Heart right ventricle (tissue), 16 donors: ENCODE measurements at regions not wholly inside any gene's neighbourhood (a gene's known extent, or its start where the extent isn't known, plus 50 kb on each side); places are given as distances from the start of the nearest gene placed in this dataset.

Experiments used
- ATAC-seq, 8 donors: fragments of 200-7000 bp; cut with Tn5 transposase; one replicate each; pipeline ENCODE4 v1.9.1; 2020; ENCODE audit warnings: mild to moderate bottlenecking in 8 of 8, moderate library complexity in 8 of 8, moderate number of reproducible peaks in 1 of 8
- DNase-seq, 2 donors: peaks; one replicate each; pipeline ENCODE4 v3.0.0-alpha.2; 2020
- H3K27ac ChIP-seq, 10 donors: fragments of 200-600 bp; sonication (generic) in 2 of 10; one replicate each; pipeline versions ENCODE4 v1.5.0 to v1.8.0; 2020 to 2022; ENCODE audit warnings: mild to moderate bottlenecking in 3 of 10
- H3K27me3 ChIP-seq, 7 donors: fragments of 200-600 bp; one replicate each; pipeline ENCODE4 v1.8.0; 2021 to 2022; ENCODE audit warnings: mild to moderate bottlenecking in 2 of 7
- H3K36me3 ChIP-seq, 9 donors: fragments of 200-600 bp; sonication (generic) in 1 of 9; one replicate each; pipeline versions ENCODE4 v1.5.0 to v1.8.0; 2020 to 2022; ENCODE audit warnings: mild to moderate bottlenecking in 2 of 9
- H3K4me1 ChIP-seq, 9 donors: fragments of 200-600 bp; sonication (generic) in 1 of 9; one replicate each; pipeline versions ENCODE4 v1.5.0 to v1.8.0; 2020 to 2022; ENCODE audit warnings: mild to moderate bottlenecking in 4 of 9
- H3K4me3 ChIP-seq, 10 donors: fragments of 200-600 bp; sonication (generic) in 2 of 10; one replicate each; pipeline versions ENCODE4 v1.5.0 to v1.8.0; 2020 to 2022; ENCODE audit warnings: mild to moderate bottlenecking in 7 of 10, moderate library complexity in 2 of 10
- H3K9me3 ChIP-seq, 11 donors: fragments of 200-600 bp in 10 of 11; sonication (generic) in 2 of 11; one replicate each; pipeline versions ENCODE4 v1.5.0 to v1.8.0; 2013 to 2022; ENCODE audit warnings: mild to moderate bottlenecking in 2 of 11, control low read depth in 1 of 11, moderate library complexity in 1 of 11
- CTCF ChIP-seq, 9 donors: fragments of 200-600 bp; sonication (generic) in 2 of 9; IDR thresholded peaks; one replicate each; pipeline versions ENCODE4 v1.5.0 to v1.8.0; 2021 to 2022; ENCODE audit warnings: antibody characterized with exemption in 9 of 9, mild to moderate bottlenecking in 5 of 9, moderate library complexity in 1 of 9
- WGBS, 2 donors: extraction: QIAGEN DNeasy Blood & Tissue Kit; methylation state at CpG; one replicate each; pipeline ENCODE4 v1.1.7; 2013; ENCODE audit warnings: inconsistent platforms in 1 of 2; 5-methylcytosine and 5-hydroxymethylcytosine counted together
- intact Hi-C, 10 donors: fragments of 100-400 bp; cut with DNase I; formaldehyde crosslinking; loops; one replicate each; pipeline versions ENCODE4 v1.11.1 to v1.14.2; 2022
- donor health status: Arrhythmogenic right ventricular cardiomyopathy.
- donor health status: ischemic (EF 13 %, LVEDD 7.1; RV severe dilation, severe dysfunction).
- donor health status: healthy with polysubstance abuse.
- donor health status: DM: no; HTN: yes; CAD: no.
- donor health status: DM: no; HTN: no; CAD: no.
- donor health status: ischemic (EF 25% LVEDD 6.9; RV normal size, moderate dysfunction).
- donor health status: ischemic (EF 25% LVEDD 5.7; RV mildly dilated, moderate dysfunction).
- donor health status: healthy.
- donor health status: DM: yes; HTN: yes; CAD: no.
- donor health status: Ischemic cardiomyopathy.
- donor health status: ischemic (EF 35%, LVEDD 5.7; RV mildly dilated, moderate dysfunction).
- donor health status: nonischemic (EF 11% LVEDD 7.7; RV severe dilation, severe dysfunction).
- donor health status: DM: yes; HTN: yes; CAD: no.
- donor health status: PGD.
- donor health status: ischemic (EF 29% LVEDD 5.4; RV normal size, mild dysfunction).
- donor health status: nonischemic (EF 23%, LVEDD 6.1; RV moderate dilation, normal function).

- TF ChIP-seq CTCF (IDR thresholded peaks at IDR 0.05): no peak
- intact Hi-C loops: no loop called here
- Histone ChIP-seq H3K27ac (no peak overlapping the region), H3K36me3 (no peaks in the 10 kb centered on the region), H3K4me1 (peaks cover 0 to 37% (median 0%) of the 10 kb centered on the region in 9 donors), H3K9me3 (no peaks in the 10 kb centered on the region), H3K27me3 (no peaks in the 10 kb centered on the region), H3K4me3 (no peak overlapping the region)
- 60% methylated on average over 9 of the region's 9 CpGs for WGBS, 2 donors
- peak in 2 of 8 donors; percentile 11 to 25 for ATAC-seq
- DNase-seq: no peak
Observed at GRCh38 chr6:146876271-146877151, 277.7 kb downstream of the ADGB start.

GRCh38 chr6:146878168-146878951 lies 279.6 kb downstream of the ADGB start:
- ATAC-seq: no peak
- H3K4me3 ChIP-seq: no peak overlapping the region
- no peaks in the 10 kb centered on the region for H3K27me3 ChIP-seq
- no peak for DNase-seq
- H3K4me1 ChIP-seq: peaks cover 0 to 37% (median 0%) of the 10 kb centered on the region in 9 donors
- WGBS, 2 donors: 85 to 91% methylated on average over 1 of the region's 1 CpG
- intact Hi-C loops: no loop called here
- no peaks in the 10 kb centered on the region for H3K36me3 ChIP-seq
- H3K9me3 ChIP-seq: no peaks in the 10 kb centered on the region
- no peak for TF ChIP-seq CTCF (IDR thresholded peaks at IDR 0.05)
- no peak overlapping the region for H3K27ac ChIP-seq

- 74 to 84% methylated on average over 2 of the region's 2 CpGs for WGBS, 2 donors
- no peak for DNase-seq
- H3K27me3 ChIP-seq: no peaks in the 10 kb centered on the region
- intact Hi-C loops: no loop called here
- H3K9me3 ChIP-seq: no peaks in the 10 kb centered on the region
- H3K27ac ChIP-seq: no peak overlapping the region
- ATAC-seq: no peak
- peaks cover 0 to 37% (median 0%) of the 10 kb centered on the region in 9 donors for H3K4me1 ChIP-seq
- H3K4me3 ChIP-seq: no peak overlapping the region
- H3K36me3 ChIP-seq: no peaks in the 10 kb centered on the region
- no peak for TF ChIP-seq CTCF (IDR thresholded peaks at IDR 0.05)
Observed at GRCh38 chr6:146878952-146879340, 280.2 kb downstream of the ADGB start.

GRCh38 chr6:146879406-146880117 lies 280.8 kb downstream of the ADGB start:
- no peak for DNase-seq
- H3K36me3 ChIP-seq: no peaks in the 10 kb centered on the region
- no peak overlapping the region for H3K27ac ChIP-seq
- H3K9me3 ChIP-seq: no peaks in the 10 kb centered on the region
- intact Hi-C loops: no loop called here
- no peaks in the 10 kb centered on the region for H3K27me3 ChIP-seq
- 63 to 70% methylated on average over 4 of the region's 4 CpGs for WGBS, 2 donors
- TF ChIP-seq CTCF (IDR thresholded peaks at IDR 0.05): no peak
- ATAC-seq: no peak
- no peak overlapping the region for H3K4me3 ChIP-seq
- H3K4me1 ChIP-seq: peaks cover 0 to 37% (median 0%) of the 10 kb centered on the region in 9 donors
